ENCODE measurements at regions not wholly inside any gene's neighbourhood (a gene's known extent, or its start where the extent isn't known, plus 50 kb on each side); places are given as distances from the start of the nearest gene placed in this dataset.

DNA sequence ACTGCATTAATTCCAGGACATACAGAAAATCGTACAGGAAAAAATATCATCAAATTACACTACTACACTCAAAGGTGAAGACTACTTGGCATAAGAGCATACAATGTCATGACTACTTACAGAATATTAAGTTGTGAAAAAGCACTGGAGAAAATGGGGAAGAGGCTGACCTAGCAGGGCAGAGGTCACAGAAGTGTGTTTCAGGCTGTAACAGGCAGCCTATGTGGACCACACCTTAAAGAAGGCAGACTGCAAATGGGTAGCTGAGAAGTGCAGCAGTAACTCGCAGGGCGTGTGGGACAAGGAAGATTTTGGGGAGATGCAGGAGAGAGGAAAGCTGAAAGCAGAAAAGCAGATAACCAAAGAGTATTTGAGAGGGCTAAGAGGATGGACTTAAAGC, 167.0 kb upstream of the PIK3R1 start:
- TF ChIP-seq, protein P1, sequence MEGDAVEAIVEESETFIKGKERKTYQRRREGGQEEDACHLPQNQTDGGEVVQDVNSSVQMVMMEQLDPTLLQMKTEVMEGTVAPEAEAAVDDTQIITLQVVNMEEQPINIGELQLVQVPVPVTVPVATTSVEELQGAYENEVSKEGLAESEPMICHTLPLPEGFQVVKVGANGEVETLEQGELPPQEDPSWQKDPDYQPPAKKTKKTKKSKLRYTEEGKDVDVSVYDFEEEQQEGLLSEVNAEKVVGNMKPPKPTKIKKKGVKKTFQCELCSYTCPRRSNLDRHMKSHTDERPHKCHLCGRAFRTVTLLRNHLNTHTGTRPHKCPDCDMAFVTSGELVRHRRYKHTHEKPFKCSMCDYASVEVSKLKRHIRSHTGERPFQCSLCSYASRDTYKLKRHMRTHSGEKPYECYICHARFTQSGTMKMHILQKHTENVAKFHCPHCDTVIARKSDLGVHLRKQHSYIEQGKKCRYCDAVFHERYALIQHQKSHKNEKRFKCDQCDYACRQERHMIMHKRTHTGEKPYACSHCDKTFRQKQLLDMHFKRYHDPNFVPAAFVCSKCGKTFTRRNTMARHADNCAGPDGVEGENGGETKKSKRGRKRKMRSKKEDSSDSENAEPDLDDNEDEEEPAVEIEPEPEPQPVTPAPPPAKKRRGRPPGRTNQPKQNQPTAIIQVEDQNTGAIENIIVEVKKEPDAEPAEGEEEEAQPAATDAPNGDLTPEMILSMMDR (IDR thresholded peaks at IDR 0.05; ENCODE audit: extremely low read depth in 1 of 2, insufficient read depth in 1 of 2, low read depth in 1 of 2, low read length in 2 of 2) = no peak
- TF ChIP-seq POLR2A (IDR thresholded peaks at IDR 0.05; ENCODE audit: low read depth, low read length) = no peak
- TF ChIP-seq POLR2AphosphoS5 (IDR thresholded peaks at IDR 0.05; ENCODE audit: insufficient read depth, low read depth, low read length) = no peak
- TF ChIP-seq, protein P2, sequence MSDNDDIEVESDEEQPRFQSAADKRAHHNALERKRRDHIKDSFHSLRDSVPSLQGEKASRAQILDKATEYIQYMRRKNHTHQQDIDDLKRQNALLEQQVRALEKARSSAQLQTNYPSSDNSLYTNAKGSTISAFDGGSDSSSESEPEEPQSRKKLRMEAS (IDR thresholded peaks at IDR 0.05; ENCODE audit: insufficient read depth, insufficient read length) = no peak
- TF ChIP-seq FOS (IDR thresholded peaks at IDR 0.05; ENCODE audit: borderline replicate concordance, insufficient read depth, low read length) = no peak
- TF ChIP-seq EZH2 (IDR thresholded peaks at IDR 0.05; ENCODE audit: borderline replicate concordance, low read depth, low read length, severe bottlenecking) = no peak
- no peak for TF ChIP-seq MYC (IDR thresholded peaks at IDR 0.05; ENCODE audit: low read depth, low read length)
- no peak for TF ChIP-seq GATA2 (IDR thresholded peaks at IDR 0.05; ENCODE audit: insufficient read depth, insufficient read length, low read depth, low read length)
- TF ChIP-seq JUN (IDR thresholded peaks at IDR 0.05; ENCODE audit: borderline replicate concordance, insufficient read depth, insufficient read length, low read depth) = no peak

Measured in endothelial cell of umbilical vein (primary cell).